ENCODE measurements at regions not wholly inside any gene's neighbourhood (a gene's known extent, or its start where the extent isn't known, plus 50 kb on each side); places are given as distances from the start of the nearest gene placed in this dataset.

DNA sequence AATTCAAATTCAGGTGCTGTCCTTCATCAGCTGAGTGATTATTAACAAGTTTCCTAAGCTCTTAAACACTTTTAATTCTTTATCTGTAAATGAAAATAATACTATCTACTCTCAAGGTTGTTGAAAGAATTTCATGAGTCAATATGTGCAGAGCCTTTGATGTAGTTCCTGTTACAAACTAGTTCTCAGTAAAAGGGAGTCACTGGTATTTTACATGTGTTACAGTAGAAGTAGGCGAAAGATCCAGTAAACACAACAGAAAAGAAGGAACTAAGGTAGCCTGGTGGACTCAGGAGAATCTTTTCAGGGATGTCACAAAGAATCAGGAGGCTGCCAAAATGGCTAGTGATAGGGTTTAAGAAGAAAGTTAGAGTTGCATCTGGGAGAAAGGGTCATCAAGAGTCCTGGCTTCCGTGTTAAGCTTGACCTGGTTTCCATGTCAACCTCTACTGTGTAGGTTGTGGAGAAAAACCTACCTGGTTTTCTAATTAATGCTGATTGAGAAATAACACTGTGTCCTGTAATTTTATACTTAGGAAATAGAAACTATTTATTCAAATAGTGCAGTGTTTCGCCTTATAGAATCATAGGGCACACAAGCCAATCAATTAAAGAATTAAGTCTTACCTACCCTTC lies 58.3 kb upstream of the TRIB2 start:
- no peaks in the 10 kb centered on the region for H3K9me3 Mint-ChIP-seq
- no peak for ATAC-seq
- H3K4me1 Mint-ChIP-seq (ENCODE audit: low read depth) = peaks cover 11% of the 10 kb centered on the region
- ChIA-PET POLR2A (no interaction called here), CTCF (no interaction called here)
- H3K27ac Mint-ChIP-seq = no peak overlapping the region
- intact Hi-C loops (cut with micrococcal nuclease) = no loop called here
- no peak overlapping the region for H3K4me3 Mint-ChIP-seq
- no peaks in the 10 kb centered on the region for H3K36me3 Mint-ChIP-seq (ENCODE audit: low read depth)
- H3K27me3 Mint-ChIP-seq = no peaks in the 10 kb centered on the region
- DNase-seq = no peak
- TF ChIP-seq, protein P1, sequence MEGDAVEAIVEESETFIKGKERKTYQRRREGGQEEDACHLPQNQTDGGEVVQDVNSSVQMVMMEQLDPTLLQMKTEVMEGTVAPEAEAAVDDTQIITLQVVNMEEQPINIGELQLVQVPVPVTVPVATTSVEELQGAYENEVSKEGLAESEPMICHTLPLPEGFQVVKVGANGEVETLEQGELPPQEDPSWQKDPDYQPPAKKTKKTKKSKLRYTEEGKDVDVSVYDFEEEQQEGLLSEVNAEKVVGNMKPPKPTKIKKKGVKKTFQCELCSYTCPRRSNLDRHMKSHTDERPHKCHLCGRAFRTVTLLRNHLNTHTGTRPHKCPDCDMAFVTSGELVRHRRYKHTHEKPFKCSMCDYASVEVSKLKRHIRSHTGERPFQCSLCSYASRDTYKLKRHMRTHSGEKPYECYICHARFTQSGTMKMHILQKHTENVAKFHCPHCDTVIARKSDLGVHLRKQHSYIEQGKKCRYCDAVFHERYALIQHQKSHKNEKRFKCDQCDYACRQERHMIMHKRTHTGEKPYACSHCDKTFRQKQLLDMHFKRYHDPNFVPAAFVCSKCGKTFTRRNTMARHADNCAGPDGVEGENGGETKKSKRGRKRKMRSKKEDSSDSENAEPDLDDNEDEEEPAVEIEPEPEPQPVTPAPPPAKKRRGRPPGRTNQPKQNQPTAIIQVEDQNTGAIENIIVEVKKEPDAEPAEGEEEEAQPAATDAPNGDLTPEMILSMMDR (IDR thresholded peaks at IDR 0.05) = no peak

DNA sequence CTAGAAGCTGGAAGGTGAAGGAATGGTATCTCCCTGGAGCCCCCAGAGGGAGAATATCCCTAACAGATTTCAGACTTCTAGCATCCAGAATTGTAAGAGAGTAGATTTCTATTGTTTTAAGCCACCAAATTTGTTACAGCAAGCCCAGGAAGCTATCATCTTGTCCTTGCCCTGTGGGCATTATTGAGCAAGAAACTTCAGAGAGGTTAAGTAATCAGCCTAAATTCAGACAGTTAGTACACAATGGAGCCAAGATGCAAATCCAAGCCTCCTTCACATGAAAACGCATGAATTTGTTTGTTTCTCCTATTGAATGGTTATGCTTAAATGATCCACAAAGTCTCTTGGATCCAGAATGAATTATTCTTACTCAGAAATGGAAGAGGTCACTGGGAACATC lies 55.2 kb upstream of the TRIB2 start:
- no peak for ATAC-seq
- Mint-ChIP-seq H3K9me3 (peaks cover 5% of the 10 kb centered on the region), H3K4me1 (ENCODE audit: low read depth) (peaks cover 11% of the 10 kb centered on the region), H3K4me3 (no peak overlapping the region), H3K36me3 (ENCODE audit: low read depth) (peaks cover 3% of the 10 kb centered on the region), H3K27ac (no peak overlapping the region), H3K27me3 (no peaks in the 10 kb centered on the region)
- intact Hi-C loops (cut with micrococcal nuclease) = no loop called here
- TF ChIP-seq, protein P1 (IDR thresholded peaks at IDR 0.05) = no peak
- no peak for DNase-seq
- ChIA-PET CTCF (no interaction called here), POLR2A (no interaction called here)

DNA sequence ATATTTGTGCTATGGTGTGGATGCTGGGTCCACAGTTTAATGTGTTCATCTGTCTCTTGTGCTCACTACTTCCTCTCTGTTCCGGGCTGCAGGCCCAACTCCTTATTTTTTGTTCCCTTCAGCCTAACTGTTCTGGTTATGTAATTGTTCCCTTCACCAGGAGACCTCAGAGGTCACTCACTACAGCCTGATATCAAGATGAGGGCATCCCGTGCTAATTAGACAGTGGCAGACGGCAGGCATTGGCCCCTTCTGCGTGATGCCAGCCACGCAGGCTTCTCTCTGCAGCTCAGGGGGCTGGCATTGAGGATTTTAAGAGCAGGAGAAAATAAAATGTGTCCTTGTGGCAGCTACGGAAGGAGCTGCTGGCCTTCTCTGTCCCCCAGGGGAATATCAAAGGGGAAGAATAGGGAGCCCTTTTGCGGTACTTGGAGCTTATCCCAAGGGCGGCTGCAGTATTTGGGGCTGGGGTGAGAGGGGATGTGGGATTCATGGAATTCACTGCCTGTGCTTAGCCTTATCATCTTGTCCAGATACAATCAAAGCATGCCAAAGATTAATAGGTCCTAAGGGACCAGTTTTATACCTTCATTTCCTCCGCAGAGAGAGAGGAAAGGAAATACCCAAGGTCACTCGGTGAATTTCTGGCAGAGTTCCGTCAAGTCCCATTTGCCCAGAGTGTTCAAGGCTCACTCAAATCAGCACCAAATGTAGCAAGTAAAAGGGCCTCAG lies 53.3 kb upstream of the TRIB2 start:
- Mint-ChIP-seq H3K4me3 (no peak overlapping the region), H3K27ac (no peak overlapping the region), H3K9me3 (peaks cover 9% of the 10 kb centered on the region), H3K36me3 (ENCODE audit: low read depth) (peaks cover 3% of the 10 kb centered on the region), H3K27me3 (no peaks in the 10 kb centered on the region), H3K4me1 (ENCODE audit: low read depth) (peaks cover 2% of the 10 kb centered on the region)
- ChIA-PET CTCF (no interaction called here), POLR2A (interaction anchor here (1.3 kb wide), 1 partner anchor 24 kb away, joined by 3 read pairs; no protein-coding TSS in a partner anchor)
- TF ChIP-seq, protein P1 (IDR thresholded peaks at IDR 0.05) = no peak
- ATAC-seq (no peak), DNase-seq (no peak)
- intact Hi-C loops (cut with micrococcal nuclease) = no loop called here

DNA sequence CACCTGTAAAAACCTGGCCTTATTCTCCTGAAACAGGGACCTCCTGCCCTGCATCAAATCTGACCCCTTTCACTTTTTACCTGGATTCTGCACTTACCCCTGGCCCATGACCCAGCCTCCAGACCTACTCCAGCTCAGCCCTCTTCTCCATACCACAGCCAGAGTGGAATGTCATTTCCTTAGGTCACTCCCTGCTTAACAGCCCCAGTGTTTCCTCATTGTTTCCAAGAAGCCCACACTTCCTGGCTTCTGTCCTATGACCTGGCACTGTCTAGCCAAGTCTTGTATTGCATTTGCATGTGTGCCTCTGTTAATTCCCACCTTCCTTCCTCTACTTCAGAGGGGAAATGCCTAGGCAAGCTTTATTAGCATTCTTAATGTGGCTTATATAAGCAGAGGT lies 51.4 kb upstream of the TRIB2 start:
- no peak for ATAC-seq
- CTCF ChIA-PET = no interaction called here
- H3K27me3 Mint-ChIP-seq = no peaks in the 10 kb centered on the region

DNA sequence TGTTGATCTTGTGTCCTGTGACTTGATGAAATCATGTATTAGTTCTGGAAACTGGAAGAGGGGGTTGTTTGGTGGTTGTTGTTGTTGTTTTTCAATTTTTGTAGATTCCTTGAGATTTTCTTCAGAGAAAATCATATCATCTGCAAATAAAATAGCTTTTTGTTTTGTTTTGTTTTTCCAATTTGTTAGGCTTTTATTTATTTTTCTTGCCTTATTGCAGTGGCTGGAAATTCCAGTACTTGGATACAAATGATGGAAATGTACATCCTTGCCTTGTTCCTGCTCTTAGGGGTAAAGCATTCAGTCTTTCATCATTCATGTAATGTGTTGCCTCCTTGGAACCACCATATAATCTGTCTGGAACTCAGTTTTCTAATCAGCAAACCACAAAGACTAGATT lies 50.3 kb upstream of the TRIB2 start:
- POLR2A ChIA-PET = no interaction called here
- ATAC-seq (no peak), DNase-seq (no peak)
- Mint-ChIP-seq H3K27me3 (no peaks in the 10 kb centered on the region), H3K9me3 (peaks cover 9% of the 10 kb centered on the region), H3K36me3 (ENCODE audit: low read depth) (peaks cover 3% of the 10 kb centered on the region), H3K4me1 (ENCODE audit: low read depth) (no peaks in the 10 kb centered on the region), H3K27ac (no peak overlapping the region), H3K4me3 (no peak overlapping the region)
- TF ChIP-seq, protein P1 (IDR thresholded peaks at IDR 0.05) = no peak
- CTCF ChIA-PET = no interaction called here
- intact Hi-C loops (cut with micrococcal nuclease) = no loop called here

More for the DNA sequence above, 51.4 kb upstream of the TRIB2 start:
- H3K36me3 Mint-ChIP-seq (ENCODE audit: low read depth) = peaks cover 3% of the 10 kb centered on the region
- no peak for DNase-seq
- POLR2A ChIA-PET = no interaction called here
- no peak overlapping the region for H3K4me3 Mint-ChIP-seq
- peaks cover 9% of the 10 kb centered on the region for H3K9me3 Mint-ChIP-seq
- H3K27ac Mint-ChIP-seq = no peak overlapping the region
- no peaks in the 10 kb centered on the region for H3K4me1 Mint-ChIP-seq (ENCODE audit: low read depth)
- intact Hi-C loops (cut with micrococcal nuclease) = no loop called here
- TF ChIP-seq, protein P1 (IDR thresholded peaks at IDR 0.05) = no peak

Measured in activated CD8-positive, alpha-beta T cell treated with anti-CD3 and anti-CD28 coated beads for 36 hours (primary cell).